ENCODE measurements at regions not wholly inside any gene's neighbourhood (a gene's known extent, or its start where the extent isn't known, plus 50 kb on each side); places are given as distances from the start of the nearest gene placed in this dataset.

GRCh38 chr13:67821606-67822005, 591.5 kb upstream of the PCDH9 start:
- no peaks in the 10 kb centered on the region for H3K9me3 ChIP-seq (ENCODE audit: low read depth, low read length, poor library complexity, severe bottlenecking)
- CTCF ChIA-PET, result no interaction called here
- no peaks in the 10 kb centered on the region for H3K36me3 ChIP-seq (ENCODE audit: insufficient read depth, low read length, poor library complexity, severe bottlenecking)
- DNase-seq (ENCODE audit: low spot score), result no peak
- no peaks in the 10 kb centered on the region for H3K27me3 ChIP-seq (replicated peaks; ENCODE audit: insufficient read depth, low read depth, low read length, poor library complexity)
- no peak overlapping the region for H3K4me3 ChIP-seq (ENCODE audit: low read depth, low read length, poor library complexity, severe bottlenecking)
- POLR2A ChIA-PET (ENCODE audit: low non-redundant PET), result no interaction called here
- no peaks in the 10 kb centered on the region for H3K4me1 ChIP-seq (ENCODE audit: insufficient read depth, low read length, poor library complexity, severe bottlenecking)
- intact Hi-C loops (cut with micrococcal nuclease; ENCODE audit: unreplicated experiment), result no loop called here
- BruUV-seq (replicated peaks), result no TSS peak
- TF ChIP-seq EZH2 (IDR thresholded peaks at IDR 0.05; ENCODE audit: borderline replicate concordance, low read depth, low read length, poor library complexity, severe bottlenecking) (no peak), CTCF (conservative IDR thresholded peaks at IDR 0.05; ENCODE audit: low read depth, low read length) (no peak)
- H3K27ac ChIP-seq (ENCODE audit: low read depth, low read length, poor library complexity, severe bottlenecking), result no peak overlapping the region

- CTCF ChIA-PET, result no interaction called here
- no TSS peak for BruUV-seq (replicated peaks)
- no peak overlapping the region for H3K27ac ChIP-seq (ENCODE audit: low read depth, low read length, poor library complexity, severe bottlenecking)
- H3K4me1 ChIP-seq (ENCODE audit: insufficient read depth, low read length, poor library complexity, severe bottlenecking), result no peaks in the 10 kb centered on the region
- no peaks in the 10 kb centered on the region for H3K9me3 ChIP-seq (ENCODE audit: low read depth, low read length, poor library complexity, severe bottlenecking)
- no peak for DNase-seq (ENCODE audit: low spot score)
- no peaks in the 10 kb centered on the region for H3K27me3 ChIP-seq (replicated peaks; ENCODE audit: insufficient read depth, low read depth, low read length, poor library complexity)
- POLR2A ChIA-PET (ENCODE audit: low non-redundant PET), result no interaction called here
- no peak overlapping the region for H3K4me3 ChIP-seq (ENCODE audit: low read depth, low read length, poor library complexity, severe bottlenecking)
- no peaks in the 10 kb centered on the region for H3K36me3 ChIP-seq (ENCODE audit: insufficient read depth, low read length, poor library complexity, severe bottlenecking)
- intact Hi-C loops (cut with micrococcal nuclease; ENCODE audit: unreplicated experiment), result no loop called here
- no peak for TF ChIP-seq CTCF (conservative IDR thresholded peaks at IDR 0.05; ENCODE audit: low read depth, low read length)
- TF ChIP-seq EZH2 (IDR thresholded peaks at IDR 0.05; ENCODE audit: borderline replicate concordance, low read depth, low read length, poor library complexity, severe bottlenecking), result no peak
These were observed 576.7 kb upstream of the PCDH9 start for GRCh38 chr13:67806796-67807195.

- TF ChIP-seq CTCF (conservative IDR thresholded peaks at IDR 0.05; ENCODE audit: low read depth, low read length), result no peak
- no peak for TF ChIP-seq EZH2 (IDR thresholded peaks at IDR 0.05; ENCODE audit: borderline replicate concordance, low read depth, low read length, poor library complexity, severe bottlenecking)
- no TSS peak for BruUV-seq (replicated peaks)
- ChIA-PET POLR2A (ENCODE audit: low non-redundant PET) (no interaction called here), CTCF (no interaction called here)
- H3K36me3 ChIP-seq (ENCODE audit: insufficient read depth, low read length, poor library complexity, severe bottlenecking), result no peaks in the 10 kb centered on the region
- H3K4me1 ChIP-seq (ENCODE audit: insufficient read depth, low read length, poor library complexity, severe bottlenecking), result no peaks in the 10 kb centered on the region
- no peaks in the 10 kb centered on the region for H3K9me3 ChIP-seq (ENCODE audit: low read depth, low read length, poor library complexity, severe bottlenecking)
- no peaks in the 10 kb centered on the region for H3K27me3 ChIP-seq (replicated peaks; ENCODE audit: insufficient read depth, low read depth, low read length, poor library complexity)
- intact Hi-C loops (cut with micrococcal nuclease; ENCODE audit: unreplicated experiment), result no loop called here
- H3K4me3 ChIP-seq (ENCODE audit: low read depth, low read length, poor library complexity, severe bottlenecking), result no peak overlapping the region
- H3K27ac ChIP-seq (ENCODE audit: low read depth, low read length, poor library complexity, severe bottlenecking), result no peak overlapping the region
- no peak for DNase-seq (ENCODE audit: low spot score)
These were observed 573.0 kb upstream of the PCDH9 start for GRCh38 chr13:67803118-67803517.

Data from A673 (cell line).